OCI-LY1 (cell line): ENCODE measurements at regions not wholly inside any gene's neighbourhood (a gene's known extent, or its start where the extent isn't known, plus 50 kb on each side); places are given as distances from the start of the nearest gene placed in this dataset.

Experiments
- CTCF ChIP-seq: fragments of 200-600 bp; sonication (generic), shearing (Covaris generic); IDR thresholded peaks from 2 replicates; pipeline ENCODE4 v1.5.1; 2017; ENCODE audit warnings: mild to moderate bottlenecking, antibody characterized with exemption, low read length, moderate library complexity, mixed read lengths
- EZH2 ChIP-seq: fragments of 200-600 bp; sonication (generic), shearing (Covaris generic); IDR thresholded peaks from 2 replicates; pipeline ENCODE4 v1.8.0; 2017; ENCODE audit warnings: borderline replicate concordance, mixed run types, mild to moderate bottlenecking, antibody characterized with exemption, low read length, moderate library complexity, mixed read lengths

GRCh38 chr5:143488381-143488780, 84.9 kb upstream of the NR3C1 start:
- TF ChIP-seq CTCF (no peak), EZH2 (no peak)
